ENCODE measurements at regions not wholly inside any gene's neighbourhood (a gene's known extent, or its start where the extent isn't known, plus 50 kb on each side); places are given as distances from the start of the nearest gene placed in this dataset.

DNA sequence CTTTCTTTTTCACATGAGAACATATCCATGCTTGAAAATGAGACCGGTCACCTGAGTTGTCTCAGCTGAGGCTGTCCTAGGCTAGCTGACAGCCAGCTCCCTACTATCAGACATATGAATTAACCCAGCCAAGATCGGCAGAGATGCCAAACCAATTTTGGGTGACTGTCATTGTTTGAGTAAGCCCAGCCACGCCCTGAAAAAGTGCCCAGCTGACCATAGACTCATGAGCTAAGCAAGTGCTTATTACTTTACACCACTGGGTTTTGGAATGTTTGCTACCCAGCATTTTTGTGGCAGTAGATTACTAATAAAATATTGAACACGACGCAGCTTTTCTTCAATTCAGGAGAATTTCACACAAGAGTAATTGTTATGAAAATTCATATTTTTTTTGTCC lies 265.2 kb upstream of the LYZL1 start:
- H3K4me1 ChIP-seq (ENCODE audit: insufficient read depth) = 0 out of 2 replicates have a peak, but pooled peaks cover 12% of the 10 kb centered on the region
- no peak overlapping the region for H3K4me3 ChIP-seq
- H3K4me1 Mint-ChIP-seq = peaks cover 8% of the 10 kb centered on the region; the same call in 2 of the 3 replicates
- no peaks in the 10 kb centered on the region for H3F3A ChIP-seq (replicated peaks; ENCODE audit: low read depth)
- H3K36me3 ChIP-seq (ENCODE audit: insufficient read depth) = no peaks in the 10 kb centered on the region
- ATAC-seq (no peak), DNase-seq (ENCODE audit: low spot score) (no peak)
- no peak overlapping the region for H3K27ac ChIP-seq (ENCODE audit: low read depth)
- no peaks in the 10 kb centered on the region for H3K79me2 ChIP-seq (replicated peaks; ENCODE audit: insufficient read depth)
- H3K9me3 Mint-ChIP-seq = no peaks in the 10 kb centered on the region
- no peaks in the 10 kb centered on the region for H4K20me1 ChIP-seq (replicated peaks; ENCODE audit: insufficient read depth)
- no peak for TF ChIP-seq ZNF114 (CRISPR knock-in tag; IDR thresholded peaks at IDR 0.05)
- no peak for TF ChIP-seq REST (IDR thresholded peaks at IDR 0.05; ENCODE audit: unreplicated experiment)
- TF ChIP-seq, protein P1, sequence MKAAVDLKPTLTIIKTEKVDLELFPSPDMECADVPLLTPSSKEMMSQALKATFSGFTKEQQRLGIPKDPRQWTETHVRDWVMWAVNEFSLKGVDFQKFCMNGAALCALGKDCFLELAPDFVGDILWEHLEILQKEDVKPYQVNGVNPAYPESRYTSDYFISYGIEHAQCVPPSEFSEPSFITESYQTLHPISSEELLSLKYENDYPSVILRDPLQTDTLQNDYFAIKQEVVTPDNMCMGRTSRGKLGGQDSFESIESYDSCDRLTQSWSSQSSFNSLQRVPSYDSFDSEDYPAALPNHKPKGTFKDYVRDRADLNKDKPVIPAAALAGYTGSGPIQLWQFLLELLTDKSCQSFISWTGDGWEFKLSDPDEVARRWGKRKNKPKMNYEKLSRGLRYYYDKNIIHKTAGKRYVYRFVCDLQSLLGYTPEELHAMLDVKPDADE (IDR thresholded peaks at IDR 0.05) = no peak
- TF ChIP-seq POLR2AphosphoS5 (IDR thresholded peaks at IDR 0.05; ENCODE audit: low read depth) = no peak
- no peak for TF ChIP-seq EZH2phosphoT487 (IDR thresholded peaks at IDR 0.05; ENCODE audit: unreplicated experiment)
- no peak for TF ChIP-seq CREB1 (CRISPR knock-in tag; IDR thresholded peaks at IDR 0.05; ENCODE audit: low read depth)
- no peak for TF ChIP-seq EZH2 (IDR thresholded peaks at IDR 0.05; ENCODE audit: low read depth, unreplicated experiment)
- no peak for TF ChIP-seq ZNF462 (CRISPR knock-in tag; IDR thresholded peaks at IDR 0.05)
- no peak for TF ChIP-seq ZNF331 (CRISPR knock-in tag; IDR thresholded peaks at IDR 0.05; ENCODE audit: low read depth)
- no peak for TF ChIP-seq STAT1 (IDR thresholded peaks at IDR 0.05; ENCODE audit: unreplicated experiment)
- TF ChIP-seq NANOG (IDR thresholded peaks at IDR 0.05; ENCODE audit: borderline replicate concordance) = no peak
- TF ChIP-seq JUNB (IDR thresholded peaks at IDR 0.05; ENCODE audit: unreplicated experiment) = no peak
- H3K4me3 Mint-ChIP-seq = no peak overlapping the region
- no peak overlapping the region for H2AFZ ChIP-seq
- no peaks in the 10 kb centered on the region for H3K9me2 ChIP-seq (ENCODE audit: insufficient read depth)
- no peaks in the 10 kb centered on the region for H3K27me3 ChIP-seq (ENCODE audit: insufficient read depth)
- H3K27ac Mint-ChIP-seq = no peak overlapping the region
- no peaks in the 10 kb centered on the region for H3K36me3 Mint-ChIP-seq (ENCODE audit: low read depth)
- no peak overlapping the region for H3K4me2 ChIP-seq
- H3K27me3 Mint-ChIP-seq (ENCODE audit: insufficient read depth, low read depth, poor library complexity) = peaks cover 9% of the 10 kb centered on the region

Data from GM23338 (cell line).